Activated CD8-positive, alpha-beta memory T cell treated with anti-CD3 and anti-CD28 coated beads, Interleukin-2, amount 50 U/mL, for 48 hours (primary cell): ENCODE measurements at regions not wholly inside any gene's neighbourhood (a gene's known extent, or its start where the extent isn't known, plus 50 kb on each side); places are given as distances from the start of the nearest gene placed in this dataset.

Source experiments
- DNase-seq: peaks from one replicate; pipeline ENCODE4 v3.0.0-alpha.2; 2020

GRCh38 chr21:16074950-16075489 is 345.2 kb downstream of the USP25 start:
- DNase-seq: no peak

GRCh38 chr21:16075649-16076282 is 346.0 kb downstream of the USP25 start:
- no peak for DNase-seq

DNA sequence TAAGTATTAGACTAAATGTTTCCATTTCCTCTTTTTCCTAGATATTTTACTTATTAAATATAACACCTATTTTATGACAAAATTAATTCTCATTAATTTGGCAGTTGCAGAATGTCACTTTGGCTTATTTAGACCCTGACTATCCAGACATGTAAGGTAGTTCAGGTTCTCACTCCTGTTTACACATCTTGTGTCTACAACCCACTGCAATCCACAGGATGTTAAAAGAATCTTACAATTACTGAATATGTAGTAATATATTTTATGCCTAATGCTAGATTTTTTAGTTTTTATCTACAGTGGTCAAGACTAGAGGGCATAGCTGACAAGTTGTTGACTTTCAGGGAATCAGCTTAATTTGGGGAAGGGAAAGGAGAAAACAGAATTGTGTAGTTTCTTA is 346.7 kb downstream of the USP25 start:
- DNase-seq: no peak

GRCh38 chr21:16078382-16078781 is 348.6 kb downstream of the USP25 start:
- DNase-seq: no peak

GRCh38 chr21:16079830-16080229 is 350.0 kb downstream of the USP25 start:
- no peak for DNase-seq

DNA sequence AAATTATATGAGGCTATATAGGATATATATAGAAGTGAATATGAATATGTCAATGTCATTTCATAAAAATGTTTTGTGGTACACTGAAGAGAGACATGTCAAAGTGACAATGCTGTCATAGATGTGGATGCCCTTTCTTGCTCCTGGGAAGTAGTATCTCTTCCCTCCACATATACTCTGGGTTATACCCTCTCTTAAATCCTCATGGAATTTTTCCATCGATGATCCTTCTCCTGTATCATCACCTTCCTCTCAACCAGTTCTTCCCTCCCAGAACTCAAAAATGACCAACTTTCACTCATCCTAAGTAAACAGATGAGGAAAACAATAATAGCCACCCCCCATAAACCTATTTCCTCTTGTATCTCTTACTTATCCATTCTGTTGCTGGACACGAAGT is 351.5 kb downstream of the USP25 start:
- no peak for DNase-seq

- DNase-seq: no peak
Measured at GRCh38 chr21:16082038-16082816, 352.4 kb downstream of the USP25 start.

DNA sequence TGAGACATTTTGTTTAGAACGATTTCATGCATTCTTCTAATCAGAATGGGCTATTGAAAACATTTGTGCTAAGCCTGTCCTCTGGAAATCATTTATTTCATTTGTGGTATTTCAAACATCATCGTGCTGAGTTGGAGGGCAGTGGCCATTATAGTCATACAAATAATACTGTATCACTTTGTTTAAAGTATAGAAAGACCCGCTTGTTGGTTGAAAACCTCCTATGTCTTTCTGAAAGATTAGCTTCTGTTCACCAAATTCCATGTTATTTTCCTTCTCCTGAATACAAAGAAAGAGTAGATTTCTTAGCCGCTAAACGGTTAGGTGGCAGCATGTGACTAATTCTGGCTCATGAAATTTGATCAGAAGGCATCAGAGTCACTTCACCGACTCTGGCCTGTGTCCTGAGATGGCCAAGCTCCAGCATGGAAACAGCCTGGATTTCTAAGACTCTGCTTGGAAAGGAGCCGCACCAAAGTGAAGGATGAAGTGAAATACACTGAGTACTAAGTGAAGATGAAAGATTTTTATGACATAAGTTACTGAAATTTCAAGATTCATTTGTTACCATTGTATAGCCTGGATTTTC is 355.1 kb downstream of the USP25 start:
- DNase-seq: no peak

DNA sequence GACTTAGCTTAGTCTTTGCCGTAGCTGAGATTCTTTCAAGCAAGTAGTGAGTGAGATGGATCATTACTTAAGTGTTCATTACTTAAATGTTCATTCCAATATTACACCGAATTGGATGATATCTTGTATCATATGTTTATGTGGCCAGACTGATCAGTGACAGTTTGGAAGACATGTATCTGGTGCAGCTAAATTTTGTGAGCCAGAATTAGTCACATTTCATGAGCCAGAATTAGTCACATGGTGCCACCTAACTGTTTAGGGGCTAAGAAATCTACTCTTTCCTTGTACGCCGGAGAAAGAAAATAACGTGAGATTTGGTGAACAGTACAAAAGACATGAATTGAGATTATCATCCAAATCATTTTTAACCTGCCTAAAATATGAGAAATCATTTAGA is 355.6 kb downstream of the USP25 start:
- no peak for DNase-seq

DNA sequence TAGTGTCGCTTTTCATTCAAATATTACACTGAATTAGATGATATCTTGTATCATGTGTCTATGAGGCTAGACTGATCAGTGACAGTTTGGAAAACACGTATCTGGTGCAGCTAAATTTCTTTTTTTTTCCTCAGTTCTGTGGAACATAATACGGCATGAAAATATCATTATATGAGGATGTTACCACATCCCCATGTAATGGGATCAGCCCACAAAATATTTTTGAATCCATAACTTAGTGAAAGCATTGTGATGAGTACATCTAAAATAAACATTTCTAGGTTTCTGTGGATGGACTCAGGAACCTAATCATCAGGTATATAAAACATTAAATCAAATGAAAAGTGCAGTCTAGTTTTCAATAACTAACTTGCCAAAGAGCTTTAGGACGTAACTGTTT is 356.3 kb downstream of the USP25 start:
- no peak for DNase-seq

DNA sequence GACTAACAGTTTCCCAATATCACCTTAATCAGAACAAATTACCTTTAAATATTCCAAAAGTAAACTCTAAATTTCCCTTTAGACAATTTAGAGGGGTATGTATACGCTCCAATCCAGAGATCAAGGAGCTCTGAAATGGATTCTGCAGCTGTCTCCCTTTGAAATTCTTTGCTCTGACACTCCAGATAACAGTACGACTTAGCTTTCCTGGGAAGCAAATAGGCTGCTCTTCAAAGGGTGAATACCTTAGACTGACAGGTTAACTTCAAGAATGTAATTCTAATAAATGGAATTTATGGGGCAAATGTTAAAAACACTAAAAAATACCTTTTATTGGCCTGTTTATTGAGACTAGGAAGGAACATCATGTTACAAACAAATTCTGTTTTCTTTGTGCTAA is 357.2 kb downstream of the USP25 start:
- DNase-seq: no peak

DNA sequence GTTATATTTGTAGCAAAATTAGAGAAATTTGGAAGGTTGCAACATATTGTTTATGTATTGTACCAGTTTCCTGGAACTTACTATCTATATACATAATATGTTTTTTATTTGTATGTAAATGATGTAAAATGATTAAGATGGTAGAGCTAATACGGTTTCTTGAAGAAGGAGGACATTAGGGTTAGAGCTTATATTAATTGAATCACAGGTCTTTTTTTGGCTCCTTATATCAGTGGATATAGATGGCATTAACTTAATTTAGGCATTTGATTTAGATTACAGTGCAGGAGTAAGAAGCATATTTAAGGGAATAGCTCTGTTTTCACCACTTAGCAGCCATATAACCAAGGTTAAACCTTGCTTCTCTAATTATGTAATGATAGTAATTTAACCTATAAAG is 357.7 kb downstream of the USP25 start:
- no peak for DNase-seq

- DNase-seq: no peak
Measured at GRCh38 chr21:16088056-16088455, 358.3 kb downstream of the USP25 start.

DNA sequence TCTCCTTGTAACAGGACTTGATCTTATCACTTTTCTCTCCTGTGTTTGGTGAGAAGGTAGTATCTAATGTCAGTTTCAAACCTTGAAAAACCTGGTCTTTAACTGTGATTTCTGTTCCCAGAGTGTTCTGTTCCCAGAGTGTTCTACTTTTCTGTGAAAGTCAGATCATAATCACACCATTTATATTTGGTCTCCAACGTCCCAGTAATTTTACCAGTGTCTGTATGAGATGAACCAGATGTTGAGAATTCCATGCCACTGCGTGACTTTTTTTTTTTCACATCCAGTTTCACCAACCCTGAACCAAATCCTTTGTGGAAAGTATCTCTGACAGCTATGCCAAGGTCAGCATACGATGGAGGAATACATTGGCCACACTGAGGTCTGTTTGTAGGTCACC is 365.2 kb downstream of the USP25 start:
- DNase-seq: no peak

DNA sequence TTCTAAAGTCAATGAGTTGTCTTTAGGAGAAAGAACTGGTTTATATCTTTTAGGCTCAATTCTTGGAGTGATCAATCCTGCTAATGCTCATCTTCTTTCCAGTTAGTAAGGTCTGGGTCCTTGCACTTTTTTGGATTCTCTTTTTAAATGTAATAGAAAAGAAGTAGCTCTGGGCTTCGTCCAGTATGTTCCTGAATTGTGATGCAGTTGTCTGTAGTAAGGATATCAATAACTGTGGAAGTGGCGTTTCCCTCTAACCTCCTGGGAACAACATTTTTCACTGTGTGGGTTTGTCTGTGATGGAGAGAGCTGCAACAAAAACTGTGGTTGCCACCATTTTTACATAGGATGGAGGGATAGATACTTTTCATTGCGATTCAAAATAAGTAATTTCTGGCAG is 367.2 kb downstream of the USP25 start:
- no peak for DNase-seq

DNA sequence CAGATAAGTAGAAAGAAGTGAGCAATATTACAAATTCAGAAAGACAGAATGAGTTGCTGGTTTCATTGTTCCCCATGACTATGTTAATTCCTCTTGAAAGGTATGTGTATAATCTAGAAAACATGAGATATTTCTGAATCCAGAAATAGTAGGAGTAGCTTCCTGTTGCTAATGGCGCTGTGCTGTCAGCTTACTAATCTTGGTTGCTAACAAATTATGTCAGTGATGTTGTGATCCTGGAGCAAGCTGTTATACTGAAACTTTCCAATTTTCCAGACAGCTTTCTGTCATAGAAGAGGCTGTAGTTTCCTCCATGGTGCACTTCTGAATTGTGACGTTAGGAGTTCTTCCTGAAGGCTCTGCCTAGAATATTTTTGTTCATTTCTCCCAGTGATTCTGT is 372.3 kb downstream of the USP25 start:
- DNase-seq: no peak

GRCh38 chr21:16108561-16109075 is 378.8 kb downstream of the USP25 start:
- no peak for DNase-seq

DNA sequence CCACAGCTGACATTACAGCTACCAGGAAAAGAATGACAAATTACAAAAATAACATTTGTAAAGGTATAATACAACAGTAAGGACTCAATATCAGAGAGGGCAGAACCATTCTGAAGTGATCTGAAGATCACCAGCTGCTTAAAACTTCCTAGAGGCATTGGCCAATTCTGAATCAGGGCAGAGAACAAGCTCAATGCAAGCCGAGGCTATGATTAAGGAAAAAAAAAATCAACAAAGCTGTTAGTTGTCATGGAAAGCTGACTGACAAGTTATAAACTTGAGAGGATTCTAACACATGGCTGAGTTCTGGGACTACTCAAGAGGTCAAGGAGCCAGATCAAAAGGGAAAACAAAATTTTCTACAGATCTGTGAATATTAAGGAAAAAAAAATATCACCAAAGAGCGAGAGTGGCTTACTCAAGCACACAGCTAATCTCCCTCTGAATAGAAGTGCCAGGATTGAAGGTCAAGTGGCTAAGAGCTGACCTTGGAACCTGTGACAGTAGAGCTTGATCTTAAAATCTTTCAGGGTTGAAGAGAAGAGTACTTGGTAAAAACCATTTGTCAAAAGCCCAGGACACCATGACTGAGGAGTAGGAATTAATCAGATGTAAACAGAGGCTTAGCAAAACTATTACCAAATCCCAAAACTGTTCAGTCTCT is 383.4 kb downstream of the USP25 start:
- no peak for DNase-seq

DNA sequence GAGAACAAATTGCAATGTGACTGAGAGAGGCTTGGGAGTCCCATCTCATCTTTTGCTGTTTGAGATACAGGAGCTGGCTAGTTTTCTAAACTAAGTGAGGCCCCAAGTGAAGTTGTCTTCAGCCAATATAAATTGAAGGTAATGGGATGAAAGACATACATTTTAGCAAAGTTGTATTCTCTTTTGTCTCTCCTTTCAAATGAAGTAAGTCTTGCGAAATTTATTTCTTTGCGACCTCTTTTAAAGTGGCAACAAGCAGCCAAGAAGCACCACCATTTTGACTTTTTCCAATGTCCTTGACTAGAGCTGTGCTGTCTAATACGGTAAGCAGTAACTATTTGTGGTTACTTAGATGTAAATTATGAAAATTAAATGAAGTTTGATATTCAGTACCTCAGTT is 385.7 kb downstream of the USP25 start:
- no peak for DNase-seq

DNA sequence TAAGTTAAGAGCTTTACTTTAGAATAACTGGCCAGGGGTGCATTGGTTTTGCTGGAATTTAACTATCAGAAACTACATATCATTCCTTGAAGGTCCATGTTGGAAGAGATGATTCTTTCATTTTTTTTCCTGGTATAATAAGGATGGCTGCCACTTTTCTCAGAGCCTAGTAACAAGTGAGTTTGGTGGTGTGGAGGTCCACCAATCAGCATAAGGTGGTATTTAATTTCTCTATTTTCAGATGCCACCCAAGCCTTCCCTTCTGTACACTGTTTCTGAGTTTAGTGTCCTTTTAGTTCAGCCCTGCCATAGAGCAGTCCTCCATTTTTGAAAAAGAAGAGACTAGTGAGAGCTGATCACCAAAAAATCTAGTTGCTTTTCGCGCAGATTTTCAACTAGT is 386.3 kb downstream of the USP25 start:
- no peak for DNase-seq

DNA sequence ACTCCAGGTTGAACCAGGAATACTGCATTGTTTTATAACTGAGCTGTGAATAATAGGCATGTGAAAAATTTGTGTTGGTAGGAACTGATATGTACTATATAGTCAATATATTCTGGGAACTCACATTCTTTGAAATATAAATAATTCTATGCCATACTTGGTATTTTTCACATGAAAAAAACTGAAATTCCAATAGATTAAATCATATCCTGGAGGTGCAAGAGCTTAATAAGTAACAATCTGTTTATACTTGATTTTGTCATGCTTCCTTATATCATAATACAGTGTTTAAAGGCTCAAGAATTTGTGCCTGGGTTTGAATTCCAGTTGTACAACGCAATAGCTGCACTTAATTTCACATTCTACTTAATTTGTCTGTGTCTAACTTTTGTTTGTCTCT is 387.0 kb downstream of the USP25 start:
- no peak for DNase-seq

DNA sequence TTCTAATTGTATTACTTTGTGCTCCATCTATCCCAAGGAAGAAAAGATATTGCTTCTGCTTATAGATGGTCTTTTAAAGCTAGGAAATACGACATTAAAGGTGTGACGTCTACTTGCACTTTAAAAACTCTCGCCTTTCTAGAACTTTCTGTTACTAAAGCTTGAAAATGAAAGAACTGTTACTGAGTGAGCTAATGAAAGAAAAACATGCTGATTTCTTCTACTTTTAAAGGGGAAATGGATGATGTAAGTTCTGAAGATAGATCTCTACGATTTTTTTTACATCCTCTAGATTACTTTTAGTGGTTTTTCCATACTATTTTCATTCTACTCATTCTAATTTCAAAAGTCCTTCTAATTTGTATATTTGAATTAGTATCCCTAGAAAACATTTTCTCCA is 387.5 kb downstream of the USP25 start:
- no peak for DNase-seq

GRCh38 chr21:16117851-16118590 is 388.2 kb downstream of the USP25 start:
- DNase-seq: no peak
